GM20000 (cell line): ENCODE measurements at regions not wholly inside any gene's neighbourhood (a gene's known extent, or its start where the extent isn't known, plus 50 kb on each side); places are given as distances from the start of the nearest gene placed in this dataset.
"Not testable (repeated sequence)": the region's sequence is repeated elsewhere in the genome, so short reads cannot be mapped to it uniquely, and the experiment has no call there.

Experiments
- DNase-seq: peaks from one replicate; pipeline ENCODE4 v3.0.0; 2012; ENCODE audit warnings: low spot score
- CTCF ChIP-seq: IDR thresholded peaks from 2 replicates; pipeline ENCODE4 v1.5.1; 2012; ENCODE audit warnings: mild to moderate bottlenecking, control low read depth; ENCODE audit errors: extremely low read depth, missing control alignments

- DNase-seq, result no peak
Observed at GRCh38 chr7:109577265-109577664, 1007.6 kb downstream of the DNAJB9 start.

GRCh38 chr7:109579901-109580300, 1010.2 kb downstream of the DNAJB9 start:
- no peak for DNase-seq
- no peak for TF ChIP-seq CTCF

More at GRCh38 chr7:109577265-109577664, 1007.6 kb downstream of the DNAJB9 start:
- no peak for TF ChIP-seq CTCF

- no peak for TF ChIP-seq CTCF
- no peak for DNase-seq
Observed at GRCh38 chr7:109582211-109582610, 1012.5 kb downstream of the DNAJB9 start.

GRCh38 chr7:109596948-109597347, 1027.3 kb downstream of the DNAJB9 start:
- DNase-seq, result not testable (repeated sequence)

- no peak for DNase-seq
- TF ChIP-seq CTCF, result no peak
Observed at GRCh38 chr7:109611656-109612055, 1042.0 kb downstream of the DNAJB9 start.

GRCh38 chr7:109616551-109617069, 1046.9 kb downstream of the DNAJB9 start:
- DNase-seq, result no peak
- no peak for TF ChIP-seq CTCF

GRCh38 chr7:109622320-109622719, 1052.6 kb downstream of the DNAJB9 start:
- no peak for TF ChIP-seq CTCF
- no peak for DNase-seq

GRCh38 chr7:109632890-109633289, 1063.2 kb downstream of the DNAJB9 start:
- not testable (repeated sequence) for DNase-seq
